Subcutaneous abdominal adipose tissue (tissue), 5 donors: ENCODE measurements at regions not wholly inside any gene's neighbourhood (a gene's known extent, or its start where the extent isn't known, plus 50 kb on each side); places are given as distances from the start of the nearest gene placed in this dataset.

Source experiments
- H3K27ac ChIP-seq: one replicate; pipeline ENCODE4 v1.7.0; 2013; ENCODE audit warnings: low read depth, mild to moderate bottlenecking, inconsistent platforms, low read length, moderate library complexity
- H3K27me3 ChIP-seq, 5 donors: one replicate each; pipeline ENCODE4 v1.7.0; 2013; ENCODE audit warnings: low read length in 5 of 5, inconsistent platforms in 1 of 5; ENCODE audit not compliant: control insufficient read depth in 5 of 5, insufficient read depth in 4 of 5
- H3K36me3 ChIP-seq, 5 donors: one replicate each; pipeline ENCODE4 v1.7.0; 2013; ENCODE audit warnings: low read length in 5 of 5; ENCODE audit not compliant: control insufficient read depth in 5 of 5, insufficient read depth in 5 of 5
- H3K4me1 ChIP-seq, 5 donors: one replicate each; pipeline ENCODE4 v1.7.0; 2013; ENCODE audit warnings: low read length in 5 of 5, mild to moderate bottlenecking in 3 of 5, moderate library complexity in 1 of 5; ENCODE audit not compliant: control insufficient read depth in 5 of 5, insufficient read depth in 5 of 5
- H3K4me3 ChIP-seq, 5 donors: one replicate each; pipeline ENCODE4 v1.7.0; 2013; ENCODE audit warnings: low read length in 5 of 5, low read depth in 1 of 5
- H3K9ac ChIP-seq, 5 donors: one replicate each; pipeline ENCODE4 v1.7.0; 2013; ENCODE audit warnings: low read length in 5 of 5, mild to moderate bottlenecking in 4 of 5, moderate library complexity in 3 of 5
- H3K9me3 ChIP-seq, 5 donors: one replicate each; pipeline ENCODE4 v1.7.0; 2013; ENCODE audit warnings: low read length in 5 of 5; ENCODE audit not compliant: control insufficient read depth in 5 of 5
- donor health status: healthy.
- donor health status: healthy.
- donor health status: healthy.
- donor health status: healthy.
- donor health status: healthy.

GRCh38 chr4:138952411-138952810 lies 63.2 kb upstream of the NOCT start:
- H3K4me3 ChIP-seq: no peak overlapping the region
- no peaks in the 10 kb centered on the region for H3K9me3 ChIP-seq
- no peaks in the 10 kb centered on the region for H3K27me3 ChIP-seq
- peaks cover 0 to 12% (median 11%) of the 10 kb centered on the region in 5 donors for H3K4me1 ChIP-seq
- no peak overlapping the region for H3K9ac ChIP-seq
- peak overlapping the region; percentile 88 for H3K27ac ChIP-seq
- H3K36me3 ChIP-seq: no peaks in the 10 kb centered on the region

GRCh38 chr4:138951764-138952163 lies 63.8 kb upstream of the NOCT start:
- H3K4me1 ChIP-seq: peaks cover 0 to 12% (median 11%) of the 10 kb centered on the region in 5 donors
- H3K36me3 ChIP-seq: no peaks in the 10 kb centered on the region
- H3K4me3 ChIP-seq: no peak overlapping the region
- no peak overlapping the region for H3K9ac ChIP-seq
- peak overlapping the region; percentile 88 for H3K27ac ChIP-seq
- H3K27me3 ChIP-seq: no peaks in the 10 kb centered on the region
- H3K9me3 ChIP-seq: no peaks in the 10 kb centered on the region

GRCh38 chr4:138949866-138950265 lies 65.7 kb upstream of the NOCT start:
- peaks cover 0 to 2% (median 0%) of the 10 kb centered on the region in 5 donors for H3K9me3 ChIP-seq
- peaks cover 0 to 12% (median 11%) of the 10 kb centered on the region in 5 donors for H3K4me1 ChIP-seq
- H3K27ac ChIP-seq: no peak overlapping the region

GRCh38 chr4:138948918-138949317 lies 66.7 kb upstream of the NOCT start:
- Histone ChIP-seq H3K4me1 (peaks cover 0 to 5% (median 3%) of the 10 kb centered on the region in 5 donors), H3K9me3 (peaks cover 0 to 2% (median 0%) of the 10 kb centered on the region in 5 donors), H3K27ac (no peak overlapping the region), H3K36me3 (no peaks in the 10 kb centered on the region), H3K27me3 (no peaks in the 10 kb centered on the region), H3K9ac (no peak overlapping the region), H3K4me3 (no peak overlapping the region)

More at GRCh38 chr4:138949866-138950265, 65.7 kb upstream of the NOCT start:
- H3K36me3 ChIP-seq: no peaks in the 10 kb centered on the region
- no peak overlapping the region for H3K4me3 ChIP-seq
- H3K27me3 ChIP-seq: no peaks in the 10 kb centered on the region
- H3K9ac ChIP-seq: no peak overlapping the region

- no peak overlapping the region for H3K9ac ChIP-seq
- H3K4me3 ChIP-seq: no peak overlapping the region
- no peaks in the 10 kb centered on the region for H3K27me3 ChIP-seq
- no peak overlapping the region for H3K27ac ChIP-seq
- no peaks in the 10 kb centered on the region for H3K4me1 ChIP-seq
- H3K36me3 ChIP-seq: no peaks in the 10 kb centered on the region
- H3K9me3 ChIP-seq: peaks cover 0 to 2% (median 0%) of the 10 kb centered on the region in 5 donors
Observed at GRCh38 chr4:138946306-138946705, 69.3 kb upstream of the NOCT start.

GRCh38 chr4:138945840-138946239 lies 69.7 kb upstream of the NOCT start:
- H3K9me3 ChIP-seq: peaks cover 0 to 2% (median 0%) of the 10 kb centered on the region in 5 donors
- H3K27me3 ChIP-seq: no peaks in the 10 kb centered on the region
- H3K4me1 ChIP-seq: no peaks in the 10 kb centered on the region

GRCh38 chr4:138945401-138945800 lies 70.2 kb upstream of the NOCT start:
- Histone ChIP-seq H3K9ac (no peak overlapping the region), H3K36me3 (no peaks in the 10 kb centered on the region), H3K4me3 (no peak overlapping the region), H3K27ac (no peak overlapping the region), H3K27me3 (no peaks in the 10 kb centered on the region), H3K9me3 (peaks cover 0 to 2% (median 0%) of the 10 kb centered on the region in 5 donors), H3K4me1 (no peaks in the 10 kb centered on the region)

More at GRCh38 chr4:138945840-138946239, 69.7 kb upstream of the NOCT start:
- no peak overlapping the region for H3K27ac ChIP-seq
- no peaks in the 10 kb centered on the region for H3K36me3 ChIP-seq
- H3K4me3 ChIP-seq: no peak overlapping the region
- no peak overlapping the region for H3K9ac ChIP-seq

GRCh38 chr4:138943893-138944292 lies 71.7 kb upstream of the NOCT start:
- Histone ChIP-seq H3K4me1 (no peaks in the 10 kb centered on the region), H3K36me3 (no peaks in the 10 kb centered on the region), H3K4me3 (no peak overlapping the region), H3K27me3 (no peaks in the 10 kb centered on the region), H3K9me3 (peaks cover 0 to 2% (median 0%) of the 10 kb centered on the region in 5 donors), H3K9ac (no peak overlapping the region), H3K27ac (no peak overlapping the region)

GRCh38 chr4:138941037-138941436 lies 74.5 kb upstream of the NOCT start:
- no peak overlapping the region for H3K9ac ChIP-seq
- H3K27me3 ChIP-seq: no peaks in the 10 kb centered on the region

GRCh38 chr4:138939960-138940359 lies 75.6 kb upstream of the NOCT start:
- H3K4me1 ChIP-seq: no peaks in the 10 kb centered on the region
- no peak overlapping the region for H3K4me3 ChIP-seq
- H3K27ac ChIP-seq: no peak overlapping the region
- no peaks in the 10 kb centered on the region for H3K9me3 ChIP-seq
- H3K36me3 ChIP-seq: no peaks in the 10 kb centered on the region
- no peaks in the 10 kb centered on the region for H3K27me3 ChIP-seq
- no peak overlapping the region for H3K9ac ChIP-seq

More at GRCh38 chr4:138941037-138941436, 74.5 kb upstream of the NOCT start:
- H3K36me3 ChIP-seq: no peaks in the 10 kb centered on the region
- no peaks in the 10 kb centered on the region for H3K9me3 ChIP-seq
- H3K27ac ChIP-seq: no peak overlapping the region
- H3K4me1 ChIP-seq: no peaks in the 10 kb centered on the region
- no peak overlapping the region for H3K4me3 ChIP-seq

- no peaks in the 10 kb centered on the region for H3K4me1 ChIP-seq
- no peak overlapping the region for H3K4me3 ChIP-seq
- no peaks in the 10 kb centered on the region for H3K27me3 ChIP-seq
- H3K27ac ChIP-seq: no peak overlapping the region
- no peaks in the 10 kb centered on the region for H3K36me3 ChIP-seq
- H3K9me3 ChIP-seq: no peaks in the 10 kb centered on the region
- peak overlapping the region in 1 of 5 donors; percentile 39 for H3K9ac ChIP-seq
Observed at GRCh38 chr4:138938366-138938690, 77.3 kb upstream of the NOCT start.
